ENCODE measurements at regions not wholly inside any gene's neighbourhood (a gene's known extent, or its start where the extent isn't known, plus 50 kb on each side); places are given as distances from the start of the nearest gene placed in this dataset.
A peak's percentile ranks its signal among the peaks of the same experiment; 100 is the strongest.

DNA sequence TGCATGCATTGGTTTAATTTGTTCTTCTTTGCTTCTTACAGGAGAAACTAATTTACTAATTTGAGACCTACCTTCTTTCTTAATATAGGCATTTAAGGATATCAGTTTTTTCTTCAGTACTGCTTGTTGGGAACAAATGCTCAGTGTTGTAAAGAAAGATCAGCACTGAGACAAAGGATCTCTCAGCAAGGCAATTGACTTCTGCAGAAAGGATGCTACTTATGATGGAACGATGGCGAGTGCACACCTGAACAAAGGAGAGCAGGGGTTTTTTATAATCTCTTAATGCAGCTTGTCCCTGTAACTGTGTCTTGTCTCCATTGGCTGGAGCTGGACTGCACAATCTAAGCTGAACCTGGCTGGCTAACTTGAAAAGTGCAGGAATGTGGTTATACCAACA is 64.2 kb downstream of the RPP21 start:
- Histone ChIP-seq H3K4me3 (ENCODE audit: low read length) (no peak overlapping the region), H3F3A (ENCODE audit: insufficient read depth, low read length) (no peaks in the 10 kb centered on the region), H3K9me3 (replicated peaks; ENCODE audit: insufficient read depth, low read length) (no peaks in the 10 kb centered on the region), H4K20me1 (ENCODE audit: insufficient read depth, low read length) (no peaks in the 10 kb centered on the region), H3K36me3 (replicated peaks; ENCODE audit: insufficient read depth, low read length) (no peaks in the 10 kb centered on the region), H3K9ac (ENCODE audit: low read length) (no peak overlapping the region), H3K27me3 (replicated peaks; ENCODE audit: insufficient read depth, low read length) (peaks cover 77% of the 10 kb centered on the region), H3K27ac (ENCODE audit: low read length) (no peak overlapping the region), H3K9me2 (replicated peaks; ENCODE audit: insufficient read depth, low read length) (no peaks in the 10 kb centered on the region), H3K4me2 (ENCODE audit: low read depth, low read length) (no peak overlapping the region), H3K79me2 (ENCODE audit: low read length) (no peaks in the 10 kb centered on the region), H2AFZ (ENCODE audit: low read length) (no peak overlapping the region), H3K4me1 (ENCODE audit: low read length) (no peaks in the 10 kb centered on the region)
- DNase-seq = no peak
- TF ChIP-seq, protein P1, sequence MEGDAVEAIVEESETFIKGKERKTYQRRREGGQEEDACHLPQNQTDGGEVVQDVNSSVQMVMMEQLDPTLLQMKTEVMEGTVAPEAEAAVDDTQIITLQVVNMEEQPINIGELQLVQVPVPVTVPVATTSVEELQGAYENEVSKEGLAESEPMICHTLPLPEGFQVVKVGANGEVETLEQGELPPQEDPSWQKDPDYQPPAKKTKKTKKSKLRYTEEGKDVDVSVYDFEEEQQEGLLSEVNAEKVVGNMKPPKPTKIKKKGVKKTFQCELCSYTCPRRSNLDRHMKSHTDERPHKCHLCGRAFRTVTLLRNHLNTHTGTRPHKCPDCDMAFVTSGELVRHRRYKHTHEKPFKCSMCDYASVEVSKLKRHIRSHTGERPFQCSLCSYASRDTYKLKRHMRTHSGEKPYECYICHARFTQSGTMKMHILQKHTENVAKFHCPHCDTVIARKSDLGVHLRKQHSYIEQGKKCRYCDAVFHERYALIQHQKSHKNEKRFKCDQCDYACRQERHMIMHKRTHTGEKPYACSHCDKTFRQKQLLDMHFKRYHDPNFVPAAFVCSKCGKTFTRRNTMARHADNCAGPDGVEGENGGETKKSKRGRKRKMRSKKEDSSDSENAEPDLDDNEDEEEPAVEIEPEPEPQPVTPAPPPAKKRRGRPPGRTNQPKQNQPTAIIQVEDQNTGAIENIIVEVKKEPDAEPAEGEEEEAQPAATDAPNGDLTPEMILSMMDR (IDR thresholded peaks at IDR 0.05; ENCODE audit: low read length) = no peak
- TF ChIP-seq EZH2 (optimal IDR thresholded peaks at IDR 0.05; ENCODE audit: low read depth, low read length) = no peak
- no peak for TF ChIP-seq EZH2phosphoT487 (IDR thresholded peaks at IDR 0.05; ENCODE audit: low read length)

DNA sequence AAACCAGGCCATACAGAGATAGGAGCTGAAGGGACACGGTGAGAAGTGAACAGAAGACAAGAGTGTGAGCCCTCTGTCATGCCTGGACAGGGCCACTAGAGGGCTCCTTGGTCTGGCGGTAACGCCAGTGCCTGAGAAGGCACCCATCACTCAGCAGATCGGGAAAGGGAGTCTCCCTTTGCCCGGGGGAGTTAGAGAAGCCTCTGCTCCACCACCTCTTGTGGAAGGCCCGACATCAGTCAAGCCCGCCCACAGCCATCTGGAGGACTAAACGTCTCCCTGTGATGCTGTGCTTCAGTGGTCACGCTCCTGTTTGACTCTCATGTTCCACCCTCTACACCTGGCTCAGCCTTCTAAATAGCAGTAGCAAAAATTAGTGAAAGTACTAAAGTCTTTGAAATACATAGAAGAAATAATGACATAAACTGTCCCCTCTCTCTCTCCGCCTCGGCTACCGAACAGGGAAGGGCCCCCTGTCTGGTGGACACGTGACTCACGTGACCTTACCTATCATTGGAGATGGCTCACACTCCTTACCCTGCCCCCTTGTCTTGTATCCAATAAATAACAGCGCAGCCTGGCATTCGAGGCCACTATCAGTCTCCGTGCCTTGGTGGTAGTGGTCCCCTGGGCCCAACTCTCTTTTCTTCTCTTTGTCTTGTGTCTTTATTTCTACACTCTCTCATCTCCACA is 66.7 kb downstream of the RPP21 start:
- Histone ChIP-seq H3K27me3 (replicated peaks; ENCODE audit: insufficient read depth, low read length) (peaks cover 87% of the 10 kb centered on the region), H3K79me2 (ENCODE audit: low read length) (no peaks in the 10 kb centered on the region), H2AFZ (ENCODE audit: low read length) (no peak overlapping the region), H3K27ac (ENCODE audit: low read length) (no peak overlapping the region), H3K36me3 (replicated peaks; ENCODE audit: insufficient read depth, low read length) (no peaks in the 10 kb centered on the region), H3F3A (ENCODE audit: insufficient read depth, low read length) (no peaks in the 10 kb centered on the region), H3K4me1 (ENCODE audit: low read length) (no peaks in the 10 kb centered on the region), H4K20me1 (ENCODE audit: insufficient read depth, low read length) (no peaks in the 10 kb centered on the region), H3K9ac (ENCODE audit: low read length) (no peak overlapping the region), H3K4me2 (ENCODE audit: low read depth, low read length) (peak overlapping the region; percentile 36), H3K4me3 (ENCODE audit: low read length) (no peak overlapping the region), H3K9me2 (replicated peaks; ENCODE audit: insufficient read depth, low read length) (no peaks in the 10 kb centered on the region), H3K9me3 (replicated peaks; ENCODE audit: insufficient read depth, low read length) (no peaks in the 10 kb centered on the region)
- DNase-seq = peak; percentile 59
- TF ChIP-seq, protein P1 (IDR thresholded peaks at IDR 0.05; ENCODE audit: low read length) = peak; percentile 59
- TF ChIP-seq EZH2phosphoT487 (IDR thresholded peaks at IDR 0.05; ENCODE audit: low read length) = no peak
- TF ChIP-seq EZH2 (optimal IDR thresholded peaks at IDR 0.05; ENCODE audit: low read depth, low read length) = no peak

- H2AFZ ChIP-seq (ENCODE audit: low read length) = no peak overlapping the region
- no peaks in the 10 kb centered on the region for H3K36me3 ChIP-seq (replicated peaks; ENCODE audit: insufficient read depth, low read length)
- H3K9me3 ChIP-seq (replicated peaks; ENCODE audit: insufficient read depth, low read length) = no peaks in the 10 kb centered on the region
- no peak overlapping the region for H3K27ac ChIP-seq (ENCODE audit: low read length)
- H3K9me2 ChIP-seq (replicated peaks; ENCODE audit: insufficient read depth, low read length) = no peaks in the 10 kb centered on the region
- no peaks in the 10 kb centered on the region for H4K20me1 ChIP-seq (ENCODE audit: insufficient read depth, low read length)
- no peak for DNase-seq
- TF ChIP-seq EZH2 (optimal IDR thresholded peaks at IDR 0.05; ENCODE audit: low read depth, low read length) (no peak), EZH2phosphoT487 (IDR thresholded peaks at IDR 0.05; ENCODE audit: low read length) (no peak)
- TF ChIP-seq, protein P1 (IDR thresholded peaks at IDR 0.05; ENCODE audit: low read length) = no peak
- no peak overlapping the region for H3K4me2 ChIP-seq (ENCODE audit: low read depth, low read length)
- H3K9ac ChIP-seq (ENCODE audit: low read length) = no peak overlapping the region
- no peaks in the 10 kb centered on the region for H3K79me2 ChIP-seq (ENCODE audit: low read length)
- no peaks in the 10 kb centered on the region for H3F3A ChIP-seq (ENCODE audit: insufficient read depth, low read length)
- H3K27me3 ChIP-seq (replicated peaks; ENCODE audit: insufficient read depth, low read length) = peaks cover 78% of the 10 kb centered on the region
- no peak overlapping the region for H3K4me3 ChIP-seq (ENCODE audit: low read length)
- no peaks in the 10 kb centered on the region for H3K4me1 ChIP-seq (ENCODE audit: low read length)
Measured at GRCh38 chr6:30418448-30418847, 70.9 kb upstream of the HLA-E start.

All from MM.1S (cell line).